ENCODE measurements at regions not wholly inside any gene's neighbourhood (a gene's known extent, or its start where the extent isn't known, plus 50 kb on each side); places are given as distances from the start of the nearest gene placed in this dataset.

GRCh38 chr13:99624936-99625540 is 123.8 kb downstream of the TM9SF2 start:
- no peaks in the 10 kb centered on the region for H3K27me3 ChIP-seq (ENCODE audit: control insufficient read depth in 1 of 2, insufficient read depth in 2 of 2, low read length in 2 of 2)
- H3K4me3 ChIP-seq (ENCODE audit: low read depth in 1 of 2, low read length in 2 of 2), result no peak overlapping the region
- H3K9ac ChIP-seq (ENCODE audit: low read depth in 1 of 2, low read length in 2 of 2), result no peak overlapping the region
- H3K36me3 ChIP-seq (ENCODE audit: control insufficient read depth in 1 of 2, insufficient read depth in 2 of 2, low read length in 2 of 2), result no peaks in the 10 kb centered on the region
- no peaks in the 10 kb centered on the region for H3K4me1 ChIP-seq (ENCODE audit: control insufficient read depth in 1 of 2, insufficient read depth in 2 of 2, low read length in 2 of 2)
- H3K27ac ChIP-seq (ENCODE audit: low read depth, low read length), result no peak overlapping the region
- H3K9me3 ChIP-seq (ENCODE audit: control insufficient read depth in 1 of 2, low read length in 2 of 2), result no peaks in the 10 kb centered on the region

DNA sequence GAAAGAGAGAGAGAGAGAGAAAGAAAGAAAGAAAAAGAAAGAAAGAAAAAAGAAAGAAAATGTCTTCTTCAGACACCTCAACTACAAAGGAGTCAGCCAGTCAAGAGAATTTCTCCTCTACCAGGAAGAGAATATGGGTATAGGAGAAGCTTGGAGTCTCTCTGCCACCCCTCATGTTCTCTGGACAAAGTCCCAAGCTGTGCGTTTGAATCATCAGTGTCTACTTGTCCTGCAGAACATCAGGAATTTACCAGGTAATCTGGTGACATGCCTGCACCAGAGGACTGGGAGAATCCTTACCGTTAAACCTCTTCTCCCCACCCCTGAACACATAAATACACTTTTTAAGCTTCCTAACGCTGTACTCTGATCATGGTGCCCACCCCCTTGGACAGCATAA is 119.5 kb downstream of the TM9SF2 start:
- Histone ChIP-seq H3K4me3 (ENCODE audit: low read depth in 1 of 2, low read length in 2 of 2) (no peak overlapping the region), H3K36me3 (ENCODE audit: control insufficient read depth in 1 of 2, insufficient read depth in 2 of 2, low read length in 2 of 2) (no peaks in the 10 kb centered on the region), H3K27me3 (ENCODE audit: control insufficient read depth in 1 of 2, insufficient read depth in 2 of 2, low read length in 2 of 2) (no peaks in the 10 kb centered on the region), H3K9ac (ENCODE audit: low read depth in 1 of 2, low read length in 2 of 2) (no peak overlapping the region), H3K9me3 (ENCODE audit: control insufficient read depth in 1 of 2, low read length in 2 of 2) (no peaks in the 10 kb centered on the region), H3K4me1 (ENCODE audit: control insufficient read depth in 1 of 2, insufficient read depth in 2 of 2, low read length in 2 of 2) (no peaks in the 10 kb centered on the region), H3K27ac (ENCODE audit: low read depth, low read length) (no peak overlapping the region)

GRCh38 chr13:99619207-99619606 is 117.9 kb downstream of the TM9SF2 start:
- no peaks in the 10 kb centered on the region for H3K9me3 ChIP-seq (ENCODE audit: control insufficient read depth in 1 of 2, low read length in 2 of 2)
- no peaks in the 10 kb centered on the region for H3K27me3 ChIP-seq (ENCODE audit: control insufficient read depth in 1 of 2, insufficient read depth in 2 of 2, low read length in 2 of 2)
- H3K27ac ChIP-seq (ENCODE audit: low read depth, low read length), result no peak overlapping the region
- no peak overlapping the region for H3K4me3 ChIP-seq (ENCODE audit: low read depth in 1 of 2, low read length in 2 of 2)
- peaks cover 4 to 6% of the 10 kb centered on the region in 2 donors for H3K4me1 ChIP-seq (ENCODE audit: control insufficient read depth in 1 of 2, insufficient read depth in 2 of 2, low read length in 2 of 2)
- H3K36me3 ChIP-seq (ENCODE audit: control insufficient read depth in 1 of 2, insufficient read depth in 2 of 2, low read length in 2 of 2), result no peaks in the 10 kb centered on the region
- H3K9ac ChIP-seq (ENCODE audit: low read depth in 1 of 2, low read length in 2 of 2), result no peak overlapping the region

DNA sequence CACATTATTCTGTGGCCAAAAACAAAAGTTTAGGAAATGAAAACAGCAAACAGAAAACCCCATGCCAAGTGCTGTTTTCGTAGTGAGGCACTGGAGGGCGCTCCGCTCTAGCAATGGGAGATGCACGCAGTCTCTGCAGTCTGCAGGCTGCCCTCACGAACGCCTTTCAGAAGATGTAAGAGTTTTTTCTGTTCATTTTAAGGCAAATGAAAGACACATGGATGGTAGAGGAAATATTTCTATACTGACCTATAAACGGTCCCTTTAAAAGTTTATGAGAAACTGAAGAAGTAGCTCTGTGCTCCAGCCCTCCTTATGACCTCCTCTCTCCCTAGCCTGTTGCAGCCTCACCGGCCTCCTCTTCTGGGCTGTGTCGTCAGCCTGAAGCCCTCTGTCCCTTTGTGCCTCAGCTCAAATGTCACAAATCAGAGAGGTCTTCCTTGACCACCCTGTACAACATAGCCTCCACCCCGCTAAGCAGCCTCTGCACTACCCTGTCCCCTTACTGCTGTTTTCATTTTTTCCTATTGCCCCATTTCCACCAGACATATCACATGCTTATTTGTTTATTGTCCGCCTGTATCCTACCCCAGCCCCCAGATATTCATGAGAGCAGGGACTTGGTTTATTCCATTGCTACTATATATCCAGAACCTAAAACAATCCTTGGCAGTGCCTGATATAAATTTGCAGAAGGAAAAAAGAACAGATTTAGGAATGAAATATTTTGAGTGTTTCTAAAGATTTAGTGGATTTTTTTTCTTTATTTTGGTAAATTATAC is 116.4 kb downstream of the TM9SF2 start:
- no peaks in the 10 kb centered on the region for H3K27me3 ChIP-seq (ENCODE audit: control insufficient read depth in 1 of 2, insufficient read depth in 2 of 2, low read length in 2 of 2)
- peaks cover 5 to 7% of the 10 kb centered on the region in 2 donors for H3K4me1 ChIP-seq (ENCODE audit: control insufficient read depth in 1 of 2, insufficient read depth in 2 of 2, low read length in 2 of 2)
- H3K9me3 ChIP-seq (ENCODE audit: control insufficient read depth in 1 of 2, low read length in 2 of 2), result no peaks in the 10 kb centered on the region
- H3K27ac ChIP-seq (ENCODE audit: low read depth, low read length), result no peak overlapping the region
- H3K9ac ChIP-seq (ENCODE audit: low read depth in 1 of 2, low read length in 2 of 2), result no peak overlapping the region
- no peak overlapping the region for H3K4me3 ChIP-seq (ENCODE audit: low read depth in 1 of 2, low read length in 2 of 2)
- H3K36me3 ChIP-seq (ENCODE audit: control insufficient read depth in 1 of 2, insufficient read depth in 2 of 2, low read length in 2 of 2), result no peaks in the 10 kb centered on the region

DNA sequence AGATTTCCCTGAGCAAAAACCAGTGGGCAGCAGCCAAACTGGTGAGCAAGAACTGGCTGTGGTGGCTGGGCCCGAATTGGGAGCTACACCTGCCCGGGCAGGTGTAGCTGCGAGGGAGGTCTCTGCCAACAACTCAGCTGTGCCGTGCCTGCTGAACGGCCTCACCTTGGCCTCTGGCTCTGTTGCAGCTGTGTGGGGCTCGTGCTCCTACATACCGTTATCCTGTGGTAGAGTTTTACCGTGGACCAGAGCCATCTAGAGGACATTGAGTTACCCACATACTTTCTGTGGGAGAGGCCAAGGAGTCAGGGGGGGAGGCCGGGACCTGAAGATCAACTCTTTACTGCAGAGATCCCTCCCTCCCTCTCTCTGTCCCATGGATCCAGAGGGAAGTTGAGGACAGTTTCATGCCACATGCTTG is 113.2 kb downstream of the TM9SF2 start:
- Histone ChIP-seq H3K9me3 (ENCODE audit: control insufficient read depth in 1 of 2, low read length in 2 of 2) (no peaks in the 10 kb centered on the region), H3K27me3 (ENCODE audit: control insufficient read depth in 1 of 2, insufficient read depth in 2 of 2, low read length in 2 of 2) (no peaks in the 10 kb centered on the region), H3K9ac (ENCODE audit: low read depth in 1 of 2, low read length in 2 of 2) (no peak overlapping the region), H3K4me3 (ENCODE audit: low read depth in 1 of 2, low read length in 2 of 2) (no peak overlapping the region), H3K4me1 (ENCODE audit: control insufficient read depth in 1 of 2, insufficient read depth in 2 of 2, low read length in 2 of 2) (peaks cover 5 to 7% of the 10 kb centered on the region in 2 donors), H3K27ac (ENCODE audit: low read depth, low read length) (no peak overlapping the region), H3K36me3 (ENCODE audit: control insufficient read depth in 1 of 2, insufficient read depth in 2 of 2, low read length in 2 of 2) (no peaks in the 10 kb centered on the region)
